ENCODE measurements at regions not wholly inside any gene's neighbourhood (a gene's known extent, or its start where the extent isn't known, plus 50 kb on each side); places are given as distances from the start of the nearest gene placed in this dataset.

- Histone ChIP-seq H4K8ac (ENCODE audit: extremely low read depth, insufficient read depth, low read length) (no peak overlapping the region), H4K91ac (replicated peaks; ENCODE audit: insufficient read length, low read length) (no peak overlapping the region), H2BK20ac (ENCODE audit: low read length) (no peak overlapping the region), H3K79me1 (ENCODE audit: low read depth, low read length) (no peaks in the 10 kb centered on the region), H3K9ac (replicated peaks in 1 of 4; ENCODE audit: extremely low read depth in 1 of 4, low read depth in 3 of 4, low read length in 3 of 4) (no peak overlapping the region), H2BK15ac (ENCODE audit: low read length) (no peak overlapping the region), H3K27me3 (replicated peaks in 1 of 4; ENCODE audit: control insufficient read depth in 3 of 4, extremely low read depth in 1 of 4, insufficient read depth in 3 of 4, low read length in 3 of 4) (no peaks in the 10 kb centered on the region), H3K23me2 (ENCODE audit: low read depth, low read length) (no peaks in the 10 kb centered on the region), H2BK120ac (replicated peaks; ENCODE audit: low read depth, low read length) (no peak overlapping the region), H3K36me3 (ENCODE audit: control insufficient read depth in 2 of 4, insufficient read depth in 4 of 4, low read length in 3 of 4) (no peaks in the 10 kb centered on the region), H3K56ac (replicated peaks; ENCODE audit: insufficient read length, low read depth, low read length) (no peak overlapping the region), H3K14ac (ENCODE audit: insufficient read length) (no peak overlapping the region), H3K4ac (replicated peaks; ENCODE audit: insufficient read length, low read depth, low read length) (no peak overlapping the region), H2BK5ac (ENCODE audit: low read depth, low read length) (no peak overlapping the region), H3K79me2 (ENCODE audit: control insufficient read depth in 1 of 2, insufficient read depth in 2 of 2, low read length in 2 of 2) (no peaks in the 10 kb centered on the region), H2AK5ac (ENCODE audit: low read depth, low read length) (no peak overlapping the region), H2AFZ (ENCODE audit: low read length) (no peak overlapping the region), H3K9me3 (ENCODE audit: insufficient read depth in 2 of 2, low read depth in 1 of 2, low read length in 1 of 2) (no peaks in the 10 kb centered on the region), H3K4me3 (ENCODE audit: extremely low read depth in 1 of 4, insufficient read depth in 2 of 4, low read depth in 3 of 4, low read length in 4 of 4) (no peak overlapping the region), H4K5ac (ENCODE audit: insufficient read length, low read depth, low read length) (no peak overlapping the region), H3K4me1 (replicated peaks in 1 of 4; ENCODE audit: control insufficient read depth in 3 of 4, insufficient read depth in 4 of 4, low read length in 3 of 4) (no peaks in the 10 kb centered on the region), H3K4me2 (ENCODE audit: insufficient read depth in 1 of 2, low read depth in 2 of 2, low read length in 2 of 2) (no peak overlapping the region), H3K27ac (ENCODE audit: low read depth, low read length) (no peak overlapping the region), H3K23ac (ENCODE audit: insufficient read length) (no peak overlapping the region), H4K20me1 (replicated peaks in 1 of 2; ENCODE audit: control insufficient read depth in 1 of 2, insufficient read depth in 2 of 2, low read length in 2 of 2) (no peaks in the 10 kb centered on the region), H2BK12ac (ENCODE audit: low read depth, low read length) (no peak overlapping the region), H3K18ac (ENCODE audit: extremely low read depth, low read length) (no peak overlapping the region)
- FAIRE-seq (no peak), DNase-seq (ENCODE audit: low read depth in 1 of 2, low spot score in 2 of 2) (no peak)
- POLR2A ChIA-PET (ENCODE audit: partially characterized antibody), result no interaction called here
- 84% methylated on average over 4 of the region's 4 CpGs; no CpG with 5 or more reads in 1 of the 2 experiments for WGBS, 2 experiments (ENCODE audit: extremely low coverage in 1 of 2, insufficient coverage in 1 of 2, insufficient read length in 1 of 2, insufficient replicate concordance in 2 of 2, low coverage in 1 of 2, low lambda C conversion rate in 2 of 2, missing lambda C conversion rate in 1 of 2)
- CTCF ChIA-PET (ENCODE audit: partially characterized antibody), result no interaction called here
- TF ChIP-seq MAFK (IDR thresholded peaks at IDR 0.05; ENCODE audit: low read depth, low read length) (no peak), BCL11A (IDR thresholded peaks at IDR 0.05; ENCODE audit: low read depth in 2 of 2, low read length in 2 of 2) (no peak), TAF1 (IDR thresholded peaks at IDR 0.05; ENCODE audit: low read depth, low read length) (no peak), HDAC2 (IDR thresholded peaks at IDR 0.05; ENCODE audit: borderline replicate concordance in 1 of 2, low read depth in 2 of 2, low read length in 2 of 2) (no peak), NRF1 (IDR thresholded peaks at IDR 0.05; ENCODE audit: low read depth, low read length) (no peak)
Measured at GRCh38 chr4:31228068-31228467, 507.9 kb downstream of the PCDH7 start.
